CD4-positive, alpha-beta T cell treated with Interleukin-12 subunit alpha and Interleukin-12 subunit beta, for 1 hour (primary cell): ENCODE measurements at regions not wholly inside any gene's neighbourhood (a gene's known extent, or its start where the extent isn't known, plus 50 kb on each side); places are given as distances from the start of the nearest gene placed in this dataset.

Source experiments
- DNase-seq: peaks from one replicate; pipeline ENCODE4 v3.0.0-alpha.2; 2020

DNA sequence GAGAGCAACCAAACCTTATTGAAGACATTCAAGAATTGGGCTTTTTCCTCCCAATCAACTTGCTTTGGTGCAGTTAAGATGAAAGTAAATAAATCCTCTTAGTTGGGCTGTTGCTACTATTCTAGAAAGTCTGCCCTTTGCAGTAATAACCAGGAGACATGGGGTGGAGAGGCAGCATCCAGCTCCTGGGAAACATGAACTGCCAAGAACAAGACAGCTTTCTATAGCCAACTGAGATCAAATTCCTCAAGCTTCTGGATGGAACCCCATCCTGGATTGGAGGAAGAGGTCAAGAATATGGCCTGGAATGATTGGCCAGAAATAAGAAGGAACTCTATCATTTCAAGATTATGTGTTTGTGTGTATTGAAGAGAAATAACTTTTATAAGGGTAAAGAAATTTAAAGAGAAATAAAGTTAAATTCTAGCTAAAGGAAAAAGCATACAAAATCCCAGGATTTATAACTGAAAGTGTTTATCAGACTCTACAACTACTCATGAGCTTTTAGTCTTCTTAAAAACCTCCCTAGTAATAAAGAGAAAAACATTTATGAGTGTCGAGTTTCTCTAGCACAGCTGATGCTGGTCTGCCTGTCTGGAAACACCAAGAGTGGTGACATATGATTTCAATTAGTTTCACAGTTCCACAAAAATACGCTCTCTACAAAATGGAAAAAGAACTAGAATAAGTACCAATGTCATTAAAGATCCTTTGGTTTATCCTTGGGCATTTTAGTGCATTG, 70.1 kb upstream of the COL1A2 start:
- DNase-seq, result no peak

DNA sequence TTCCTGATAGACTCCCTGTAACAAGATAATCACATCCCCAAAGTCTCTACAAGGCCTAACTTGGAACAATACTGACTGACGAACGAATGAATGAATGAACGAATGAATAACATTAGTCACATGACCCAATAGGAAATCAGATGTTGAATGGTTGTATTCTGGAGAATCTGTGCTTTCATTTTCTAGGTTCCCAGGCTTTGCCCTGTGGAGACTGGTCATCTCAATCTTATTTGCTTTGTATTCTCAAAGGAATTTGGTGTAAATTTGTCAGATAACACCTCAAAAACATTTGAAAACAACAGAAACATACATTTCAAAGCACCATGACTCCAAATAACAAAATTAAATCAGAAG, 69.6 kb upstream of the COL1A2 start:
- no peak for DNase-seq

DNA sequence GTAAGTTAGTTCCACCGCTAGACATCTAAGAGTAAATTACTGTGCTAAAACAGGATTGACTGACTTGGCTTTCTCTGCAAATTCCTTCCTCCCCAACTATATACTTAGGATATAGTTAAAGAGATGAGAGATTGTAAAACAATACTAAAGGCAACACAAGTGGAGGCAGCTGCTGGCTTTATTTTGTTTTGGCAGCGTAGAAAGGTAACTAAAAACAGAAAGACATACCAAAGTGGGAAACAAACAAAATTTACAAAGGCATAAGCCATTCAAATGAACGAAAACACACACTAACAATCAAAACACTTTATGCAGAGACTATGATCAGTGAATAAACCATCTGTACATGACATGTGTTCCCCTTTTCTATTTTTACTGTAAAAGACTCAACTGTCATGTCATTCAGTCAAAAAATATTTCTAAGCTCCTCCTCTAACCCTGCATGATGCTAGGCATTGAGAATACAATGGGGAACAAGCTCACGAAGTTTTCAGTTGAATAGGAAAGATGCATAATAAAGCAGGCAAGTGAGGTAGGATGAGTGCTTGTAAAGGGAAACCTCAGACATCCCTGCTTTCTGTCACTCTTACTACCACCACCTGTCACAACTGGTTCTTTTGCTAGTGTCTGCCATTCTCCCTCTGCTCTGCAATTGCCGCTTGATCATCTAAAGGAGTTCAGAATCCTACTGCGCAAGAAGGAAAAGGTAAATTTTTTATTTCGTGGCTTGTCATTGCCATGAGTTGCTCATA, 64.2 kb upstream of the COL1A2 start:
- DNase-seq, result no peak

DNA sequence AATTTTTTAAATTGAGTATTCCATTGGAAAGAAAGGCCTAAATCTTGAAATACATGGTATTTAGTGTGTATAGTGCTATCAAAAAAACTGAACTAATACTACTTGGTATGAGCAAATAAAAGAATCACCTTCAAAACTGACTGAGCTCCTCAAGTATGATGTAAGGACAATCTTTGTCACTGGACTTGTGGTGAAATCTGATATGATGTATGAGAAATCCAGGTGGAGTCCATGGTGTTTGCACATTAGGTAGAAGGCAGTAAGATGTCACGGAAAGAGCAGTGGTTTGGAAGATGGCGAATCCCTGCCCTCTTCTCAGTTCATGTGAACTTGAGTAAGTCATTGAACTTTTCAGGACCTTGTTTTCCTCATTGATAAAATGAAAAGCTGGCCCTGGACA, 62.1 kb upstream of the COL1A2 start:
- no peak for DNase-seq

DNA sequence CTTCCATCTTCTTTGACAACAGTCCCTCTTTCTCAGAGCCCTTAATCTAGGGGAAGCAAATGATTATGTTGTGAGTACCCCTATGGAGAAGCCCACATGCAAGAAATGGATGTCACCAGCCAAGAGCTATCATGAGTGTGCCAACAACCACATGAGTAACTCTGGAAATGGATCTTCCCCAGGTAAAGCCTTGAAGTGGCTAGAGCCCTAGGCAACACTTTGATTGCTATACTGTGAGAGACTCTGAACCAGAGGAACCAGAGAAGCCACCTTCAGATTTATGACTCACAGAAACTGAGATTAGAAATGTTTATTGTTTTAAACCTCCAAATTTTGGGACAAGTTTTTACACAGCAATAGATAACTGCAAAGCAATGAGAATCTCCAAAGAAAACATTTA, 60.9 kb upstream of the COL1A2 start:
- DNase-seq, result no peak

DNA sequence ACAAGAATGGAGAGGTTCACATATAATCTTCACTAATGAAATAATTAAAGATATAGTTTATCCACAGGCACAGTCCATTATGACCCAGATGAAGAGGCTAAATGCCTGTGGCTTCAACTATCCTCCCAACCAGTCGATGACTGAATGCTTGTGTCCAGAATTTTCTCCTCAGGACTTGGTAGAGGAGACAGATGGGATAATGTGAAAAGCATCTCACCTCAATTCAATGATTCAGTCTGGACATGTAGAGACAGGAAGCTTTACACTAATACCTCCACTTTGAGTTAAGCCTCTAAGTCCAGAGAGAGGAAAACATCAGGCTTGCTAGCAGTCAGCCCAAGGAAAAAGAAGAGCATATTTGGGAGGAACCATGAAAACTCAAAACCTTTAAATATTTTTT, 59.1 kb upstream of the COL1A2 start:
- DNase-seq, result no peak

DNA sequence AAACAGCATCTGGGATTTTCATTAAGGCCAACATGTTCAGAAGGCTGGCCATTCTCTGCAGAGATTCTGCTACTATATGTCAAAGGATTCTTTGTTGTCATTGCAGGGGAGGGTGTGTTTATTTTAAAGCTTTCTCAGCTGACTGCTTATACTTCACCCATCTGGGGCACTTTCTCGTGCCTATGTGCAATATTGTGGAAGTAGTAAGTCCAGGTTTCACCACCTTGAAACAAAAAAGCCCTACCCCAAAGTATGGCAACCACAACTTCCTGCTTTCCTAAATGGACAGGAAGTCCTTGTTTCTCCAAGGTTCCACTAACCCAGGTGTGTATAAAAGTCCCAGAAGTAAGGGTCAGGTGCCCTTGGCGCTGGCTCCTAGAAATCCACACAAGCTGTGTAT, 58.7 kb upstream of the COL1A2 start:
- DNase-seq, result no peak

DNA sequence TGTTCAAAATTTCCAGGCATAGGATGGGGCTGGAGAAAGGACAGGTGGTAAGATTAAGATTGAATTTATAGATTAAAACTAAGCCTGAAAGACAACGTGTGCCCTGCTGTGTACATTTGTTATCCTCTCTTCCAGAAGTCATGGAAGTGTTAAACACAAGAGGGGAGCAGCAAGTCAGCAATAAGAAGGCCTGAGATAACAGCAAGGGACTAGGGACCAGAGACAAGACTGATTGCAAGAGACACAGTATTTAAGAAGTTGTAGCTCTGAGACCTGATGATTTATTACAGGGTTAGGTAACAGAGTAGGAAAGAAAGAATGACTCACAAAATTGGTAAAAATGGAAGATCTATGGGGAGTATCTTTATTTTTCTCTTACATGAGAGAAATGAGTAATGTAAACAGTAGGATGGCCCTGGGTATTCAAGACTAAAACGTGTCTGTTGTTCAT, 55.7 kb upstream of the COL1A2 start:
- no peak for DNase-seq

DNA sequence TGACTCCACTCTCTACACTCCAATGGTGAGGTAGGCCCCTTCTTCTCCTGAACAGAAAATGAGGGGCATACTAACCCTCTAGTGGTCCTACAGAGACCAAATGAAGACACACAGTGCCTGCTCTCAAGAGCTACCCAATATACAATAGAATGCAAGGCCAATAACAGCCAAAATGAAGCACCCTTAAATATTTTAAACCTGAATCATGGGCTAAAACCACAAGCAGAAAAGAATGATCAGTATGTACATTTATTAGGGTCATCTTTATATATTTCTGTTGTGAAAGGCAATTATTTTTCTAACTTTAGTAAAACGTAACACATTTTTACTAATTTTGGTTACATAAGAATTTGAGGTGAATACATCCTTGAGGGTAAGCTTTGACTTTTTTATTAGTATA, 49.9 kb upstream of the COL1A2 start:
- DNase-seq, result no peak
